Non-pigmented ciliary epithelial cell (primary cell): ENCODE measurements at regions not wholly inside any gene's neighbourhood (a gene's known extent, or its start where the extent isn't known, plus 50 kb on each side); places are given as distances from the start of the nearest gene placed in this dataset.
"Not testable (repeated sequence)": the region's sequence is repeated elsewhere in the genome, so short reads cannot be mapped to it uniquely, and the experiment has no call there.

Experiments used
- DNase-seq: peaks from one replicate; pipeline ENCODE4 v3.0.0-alpha.2; 2010; ENCODE audit warnings: low read depth

DNA sequence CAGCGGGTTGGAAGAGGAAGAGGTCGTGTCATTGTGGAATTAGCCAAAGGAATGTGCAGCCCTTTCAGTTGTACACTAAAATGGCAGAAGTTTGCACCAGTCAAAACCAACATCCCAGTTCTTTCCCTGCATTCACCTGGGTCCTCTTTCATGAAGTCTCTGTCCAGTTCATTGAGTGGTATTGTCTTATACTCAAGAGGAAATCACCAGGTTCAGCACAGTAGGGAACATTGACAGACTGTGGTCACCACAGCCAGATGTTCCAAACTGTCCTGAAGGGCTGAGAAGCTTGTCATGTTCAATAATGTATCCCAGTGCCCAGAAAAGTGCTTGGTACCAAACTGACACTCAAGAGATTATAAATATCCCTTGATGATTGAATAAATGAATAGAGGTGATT is 131.6 kb downstream of the GLUL start:
- DNase-seq = no peak

DNA sequence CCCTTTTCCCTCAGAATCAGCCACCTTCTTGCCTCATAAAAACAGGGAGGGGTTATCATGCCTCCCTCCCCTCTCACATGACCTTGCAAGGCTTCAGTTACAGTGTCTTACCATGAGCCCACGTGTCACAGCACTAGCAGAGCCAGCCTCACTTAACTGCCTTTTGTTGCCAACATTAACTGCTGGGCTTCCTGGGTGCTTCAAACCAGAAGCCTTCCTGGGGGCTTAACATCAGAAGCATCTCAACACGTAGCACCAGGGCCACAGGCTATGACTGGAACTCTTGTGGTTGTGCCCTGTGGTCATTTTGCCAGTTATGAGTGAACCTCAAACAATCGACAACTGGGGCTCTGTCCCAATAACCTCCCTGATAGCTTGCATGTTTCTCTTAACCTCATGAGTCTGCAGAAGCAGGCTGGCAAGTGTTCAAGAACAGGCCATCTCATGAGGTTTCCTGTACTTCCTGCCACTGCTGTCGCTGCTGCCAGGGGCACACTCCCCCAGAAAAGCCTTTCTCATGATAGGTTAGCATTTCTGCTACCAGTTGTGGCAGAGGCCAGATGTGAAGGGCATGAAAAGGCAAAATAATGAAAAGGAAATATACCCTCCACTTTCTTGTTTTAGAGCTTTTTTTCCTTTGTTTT is 132.2 kb downstream of the GLUL start:
- DNase-seq = no peak

DNA sequence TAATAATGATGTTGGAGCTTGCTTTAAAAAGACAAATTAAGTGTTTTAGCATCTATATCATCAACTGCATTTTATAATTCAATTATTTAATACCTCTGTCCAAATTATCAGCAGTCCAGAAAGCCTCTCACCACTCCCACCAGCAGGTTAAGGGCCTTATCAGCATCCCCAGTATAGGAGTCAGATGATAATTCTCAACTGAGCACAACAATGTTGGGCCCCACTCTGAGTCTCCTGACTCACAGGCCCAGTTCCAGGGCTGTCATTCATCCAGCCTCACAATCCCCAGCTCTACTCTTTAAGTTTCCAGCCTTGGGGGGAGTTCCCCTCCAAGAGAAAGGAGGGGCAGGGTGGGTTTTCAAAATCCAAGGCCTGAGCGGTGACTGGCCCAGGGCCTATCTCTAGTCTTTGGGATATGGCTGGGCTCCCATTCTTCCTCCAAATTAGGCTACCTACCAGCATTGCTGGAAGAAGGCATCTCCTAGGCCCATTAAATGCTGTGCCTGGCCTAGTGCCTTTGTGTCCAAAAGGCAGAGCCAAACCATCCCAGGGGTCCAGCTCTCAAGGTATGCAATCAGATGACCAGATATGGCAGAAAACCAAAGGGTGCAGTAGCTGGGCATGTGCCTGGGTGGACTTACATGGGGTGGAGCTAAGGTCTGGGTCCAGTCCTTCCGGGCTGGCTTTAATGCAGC is 134.1 kb downstream of the GLUL start:
- DNase-seq = no peak

DNA sequence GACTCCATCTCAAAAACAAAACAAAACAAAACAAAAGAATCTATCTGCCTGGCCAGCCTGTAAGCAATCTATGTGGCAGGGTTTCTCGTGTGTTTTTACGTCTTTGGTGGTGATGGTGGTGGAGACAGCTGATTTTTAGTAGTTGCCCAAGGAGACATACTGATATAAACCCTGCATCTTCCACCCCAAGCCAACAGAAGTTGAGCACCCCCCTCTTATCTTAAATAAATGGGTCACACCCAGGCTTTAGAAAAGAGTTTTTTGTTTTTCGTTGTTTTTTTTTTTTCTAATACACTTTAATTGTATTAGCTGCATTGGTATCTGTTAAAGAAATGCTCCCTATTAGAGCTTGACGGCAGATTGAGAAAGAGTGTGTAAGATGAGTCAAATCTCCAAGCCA is 134.7 kb downstream of the GLUL start:
- DNase-seq = no peak

DNA sequence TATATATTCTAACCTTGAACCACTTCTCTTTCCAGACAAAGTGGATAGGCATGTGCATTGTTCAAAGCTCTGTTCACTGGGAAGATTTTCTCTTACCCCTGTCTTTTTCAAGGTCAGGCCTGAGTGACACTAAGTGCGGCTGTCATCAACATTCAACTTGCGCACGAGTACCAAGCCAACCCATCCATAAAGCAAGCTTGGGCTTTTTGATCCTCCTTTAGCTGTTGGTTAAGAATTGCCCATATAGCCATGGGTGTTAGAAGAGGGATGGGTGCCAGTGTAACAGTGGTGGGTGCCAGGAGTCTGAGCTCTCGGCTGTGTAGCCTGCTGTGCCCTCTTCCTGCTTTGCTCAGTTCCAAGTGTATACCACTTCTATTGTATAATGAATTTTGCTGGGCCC is 136.1 kb downstream of the GLUL start:
- DNase-seq = no peak

DNA sequence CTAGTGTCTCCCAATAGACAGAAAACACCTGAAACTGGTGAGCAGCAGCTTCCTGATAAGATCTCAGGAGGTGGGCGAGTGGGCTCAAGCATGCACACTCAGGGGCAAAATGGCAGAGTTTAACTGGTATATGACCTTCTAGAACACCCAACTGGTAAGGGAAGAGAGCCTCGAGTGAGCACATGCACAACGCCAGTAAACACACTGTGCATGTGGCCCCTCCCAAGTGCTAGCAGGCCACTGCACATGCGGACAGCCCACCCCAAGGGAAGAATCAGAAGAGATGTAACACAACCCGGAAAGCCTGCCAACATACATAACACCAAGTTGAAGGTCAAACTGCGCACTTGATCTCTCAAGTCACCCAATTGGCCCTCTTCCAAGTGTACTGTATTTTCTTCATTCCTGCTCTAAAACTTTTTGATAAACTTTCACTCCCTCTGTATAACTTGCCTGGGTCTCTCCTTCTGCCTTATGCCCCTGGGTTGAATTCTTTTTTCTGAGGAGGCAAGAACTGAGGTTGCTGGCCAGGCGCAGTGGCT is 138.2 kb downstream of the GLUL start:
- DNase-seq = no peak

DNA sequence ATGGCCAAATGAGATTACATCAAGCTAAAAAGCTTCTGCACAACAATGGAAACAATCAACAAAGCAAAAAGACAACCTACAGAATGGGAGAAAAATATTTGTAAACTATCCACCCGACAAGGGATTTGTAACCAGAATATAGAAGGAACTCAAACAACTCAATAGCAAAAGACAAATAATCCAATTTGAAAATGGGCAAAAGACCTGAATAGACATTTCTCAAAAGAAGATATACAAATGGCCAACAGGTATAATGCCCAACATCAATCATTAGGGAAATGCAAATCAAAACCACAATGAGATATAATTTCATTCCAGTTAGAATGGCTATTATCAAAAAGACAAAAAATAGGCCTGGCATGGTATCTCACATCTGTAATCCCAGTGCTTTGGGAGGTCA is 140.0 kb downstream of the GLUL start:
- no peak for DNase-seq

DNA sequence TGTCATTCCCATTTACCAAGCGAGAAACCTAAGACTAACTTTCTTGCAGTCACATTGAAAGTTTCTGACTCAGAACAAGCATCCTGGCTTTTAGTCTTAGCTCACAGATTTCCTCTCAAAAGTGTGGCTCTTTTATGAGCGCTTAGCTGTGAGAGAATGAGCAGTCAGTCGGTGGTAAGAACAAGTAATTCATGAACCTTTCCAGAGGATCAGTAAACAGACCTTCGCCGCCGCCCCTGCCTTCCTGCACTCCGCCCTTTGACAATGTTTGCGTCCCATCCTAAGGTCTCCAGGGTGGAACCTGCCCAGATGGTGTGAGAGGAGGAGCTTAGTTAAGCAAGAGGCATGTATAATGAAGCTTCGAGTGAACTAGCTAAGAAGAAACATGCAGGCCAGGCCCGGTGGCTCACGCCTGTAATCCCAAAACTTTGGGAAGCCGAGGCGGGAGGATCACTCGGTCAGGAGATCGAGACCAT is 142.4 kb downstream of the GLUL start:
- no peak for DNase-seq

DNA sequence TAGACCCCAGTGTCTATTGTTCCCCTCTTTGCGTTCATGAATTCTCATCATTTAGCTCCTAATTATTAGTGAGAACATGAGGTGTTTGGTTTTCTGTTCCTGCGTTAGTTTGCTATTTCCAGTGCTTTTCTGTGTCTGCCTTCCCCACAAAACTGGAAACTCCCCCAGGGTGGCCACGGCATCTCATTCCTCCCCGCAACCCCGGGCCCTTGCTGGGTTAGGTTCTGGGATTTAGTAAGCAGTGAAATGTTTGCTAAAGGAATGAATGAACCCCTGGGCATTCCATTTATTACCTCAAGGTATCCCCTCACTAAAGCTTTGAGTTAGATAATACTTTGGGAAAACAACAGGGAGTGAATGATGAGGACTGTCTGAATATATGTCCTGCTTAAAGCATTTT is 142.9 kb downstream of the GLUL start:
- no peak for DNase-seq

DNA sequence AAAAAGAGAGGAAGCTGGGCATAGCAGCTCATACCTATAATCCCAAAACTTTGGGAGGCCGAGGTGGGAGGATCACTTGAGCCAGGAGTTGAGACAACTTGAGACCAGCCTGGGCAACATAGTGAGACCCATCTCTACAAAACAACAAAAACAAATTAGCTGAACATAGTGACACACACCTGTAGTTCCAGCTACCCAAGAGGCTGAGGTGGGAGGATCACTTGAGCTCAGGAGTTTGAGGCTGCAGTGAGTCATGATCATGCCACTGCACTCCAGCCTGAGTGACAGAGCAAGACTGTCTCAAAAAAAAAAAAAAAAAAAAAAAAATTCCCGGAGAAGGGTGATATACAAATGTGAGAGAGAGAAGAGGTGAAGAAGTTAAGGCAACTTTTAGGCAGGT is 143.8 kb downstream of the GLUL start:
- not testable (repeated sequence) for DNase-seq

DNA sequence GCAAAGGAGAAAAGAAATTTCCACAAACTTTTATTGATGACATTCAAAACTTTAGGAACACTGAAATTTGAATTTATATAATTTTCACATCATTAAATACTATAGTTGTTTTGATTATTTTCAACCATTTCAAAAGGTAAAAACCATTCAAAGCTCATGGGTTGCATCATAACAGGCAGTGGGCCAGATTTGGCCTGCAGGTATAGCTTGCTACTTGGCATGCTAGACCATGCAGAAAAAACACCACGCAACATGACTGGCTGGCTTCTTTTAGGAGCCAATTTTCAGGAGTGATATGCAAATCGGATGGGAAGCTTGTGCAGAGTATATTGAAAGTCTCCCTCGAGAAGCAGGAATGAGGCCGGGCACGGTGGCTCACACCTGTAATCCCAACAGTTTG is 144.8 kb downstream of the GLUL start:
- DNase-seq = no peak

DNA sequence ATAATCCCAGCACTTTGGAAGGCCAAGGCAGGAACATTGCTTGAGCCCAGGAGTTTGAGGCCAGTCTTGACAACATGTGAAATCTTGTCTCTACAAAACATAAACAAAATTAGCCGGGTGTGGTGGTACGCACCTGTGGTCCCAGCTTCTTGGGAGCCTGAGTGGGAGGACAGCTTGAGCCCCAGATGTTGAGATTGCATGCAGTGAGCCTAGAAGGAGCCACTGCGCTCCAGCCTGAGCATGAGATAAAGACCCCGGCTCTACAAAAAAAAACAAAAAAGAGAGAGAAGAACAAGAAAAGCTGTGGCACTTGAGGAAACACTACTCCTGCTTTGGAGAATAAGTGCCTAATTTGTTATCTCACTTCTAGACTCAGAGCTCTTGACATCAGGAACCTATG is 146.6 kb downstream of the GLUL start:
- no peak for DNase-seq

DNA sequence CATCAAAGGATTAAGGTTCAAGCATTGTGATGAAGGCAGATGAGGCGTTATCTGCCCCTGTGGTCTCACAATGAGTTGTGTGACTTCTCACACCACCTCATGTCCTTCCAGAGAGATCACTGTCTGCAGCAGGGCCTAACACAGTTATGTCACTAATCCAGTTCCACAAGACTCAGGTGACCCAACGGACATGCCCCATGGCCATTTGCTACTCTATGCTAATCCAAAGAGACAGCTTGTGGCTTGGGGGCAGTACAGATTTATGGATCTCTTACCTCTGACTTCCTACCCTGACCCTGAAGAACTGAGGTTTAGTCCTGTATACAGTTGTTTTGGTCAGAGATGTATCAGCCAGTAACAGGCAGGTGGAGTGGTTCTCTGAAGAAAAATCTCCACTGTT is 147.1 kb downstream of the GLUL start:
- DNase-seq = no peak

DNA sequence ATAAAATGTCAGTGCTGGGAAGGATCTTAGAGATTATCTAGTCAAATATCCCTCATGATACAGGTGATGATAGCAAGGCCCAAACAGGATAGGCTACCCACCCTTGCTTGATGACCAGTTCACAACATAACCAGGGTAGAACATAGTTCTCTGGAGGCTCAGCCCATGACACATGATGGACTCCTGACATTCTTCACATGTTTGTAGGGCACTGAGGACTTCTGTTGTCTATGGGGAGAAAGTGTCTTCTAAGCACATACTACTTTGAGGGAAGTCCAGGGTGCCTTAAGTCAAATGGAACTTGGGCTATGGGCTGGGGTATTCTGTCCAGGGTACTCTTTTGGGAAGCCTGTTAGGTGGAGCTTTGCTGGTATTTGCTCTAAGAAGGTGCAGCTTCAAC is 148.9 kb downstream of the GLUL start:
- DNase-seq = no peak

DNA sequence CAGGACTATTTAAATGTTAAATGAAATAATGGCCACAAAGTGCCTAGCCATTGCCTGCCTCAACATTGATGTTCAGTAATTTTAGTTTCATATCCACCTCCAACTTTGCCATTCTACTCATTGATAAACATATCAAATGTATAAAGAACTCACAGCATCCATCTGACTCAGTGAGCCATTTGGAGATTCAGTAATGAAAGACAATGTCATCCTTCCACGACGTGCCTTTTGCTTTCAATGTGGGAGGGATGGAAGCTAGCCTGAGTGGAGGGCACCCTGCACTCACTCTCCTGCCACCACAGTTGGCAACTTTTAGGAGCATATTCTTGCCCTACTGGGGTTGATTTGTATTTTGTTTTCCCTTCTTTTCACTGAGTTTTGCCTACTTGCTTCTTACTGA is 151.5 kb downstream of the GLUL start:
- DNase-seq = no peak

DNA sequence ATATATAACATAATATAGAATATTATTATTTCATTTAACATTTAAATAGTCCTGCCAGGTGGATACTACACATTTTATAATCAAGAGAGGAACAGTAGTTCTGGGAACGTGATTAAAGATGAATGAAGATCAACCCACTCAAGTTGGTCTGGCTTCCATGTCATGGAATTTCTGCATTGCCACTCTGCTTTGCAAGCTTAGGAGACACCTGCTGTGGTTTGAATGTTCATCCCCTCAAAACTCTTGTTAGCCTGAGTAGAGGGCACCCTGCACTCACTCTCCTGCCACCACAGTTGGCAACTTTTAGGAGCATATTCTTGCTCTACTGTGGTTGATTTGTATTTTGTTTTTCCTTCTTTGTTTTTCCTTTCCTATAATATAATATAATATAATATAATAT is 153.2 kb downstream of the GLUL start:
- DNase-seq = no peak

DNA sequence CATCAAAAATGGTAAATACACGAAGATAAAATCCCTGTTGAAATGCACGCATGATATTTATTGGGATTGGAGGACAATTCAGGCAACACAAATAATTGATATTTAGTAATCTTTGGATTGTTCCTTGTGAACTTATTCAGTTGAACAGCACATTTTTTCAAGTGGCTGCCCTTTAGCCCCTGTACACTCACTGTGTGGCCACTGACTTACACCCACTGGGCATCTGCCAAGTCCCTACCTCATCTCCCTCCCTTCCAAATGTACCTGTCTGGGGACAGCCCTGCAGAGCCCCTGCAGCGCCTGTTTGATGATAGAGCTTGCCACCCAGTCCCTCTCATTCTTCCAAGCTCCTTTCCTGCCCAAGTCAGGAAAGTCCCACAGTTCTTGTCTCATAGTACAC is 154.3 kb downstream of the GLUL start:
- no peak for DNase-seq

DNA sequence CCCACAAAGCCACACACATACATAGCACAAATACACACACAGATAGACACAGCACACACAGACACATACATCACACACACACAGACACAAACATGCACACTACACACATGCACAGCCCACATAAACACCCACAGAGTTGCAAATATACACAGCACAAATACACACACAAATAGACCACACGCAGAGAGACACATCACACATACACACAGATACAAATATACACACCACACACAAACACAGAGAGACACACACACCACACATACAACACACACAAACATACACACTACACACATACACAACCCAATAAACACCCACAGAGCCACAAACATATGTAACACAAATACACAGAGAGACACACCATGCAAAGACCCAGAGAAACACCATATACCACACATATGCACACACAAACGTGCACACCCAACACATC is 154.9 kb downstream of the GLUL start:
- no peak for DNase-seq

DNA sequence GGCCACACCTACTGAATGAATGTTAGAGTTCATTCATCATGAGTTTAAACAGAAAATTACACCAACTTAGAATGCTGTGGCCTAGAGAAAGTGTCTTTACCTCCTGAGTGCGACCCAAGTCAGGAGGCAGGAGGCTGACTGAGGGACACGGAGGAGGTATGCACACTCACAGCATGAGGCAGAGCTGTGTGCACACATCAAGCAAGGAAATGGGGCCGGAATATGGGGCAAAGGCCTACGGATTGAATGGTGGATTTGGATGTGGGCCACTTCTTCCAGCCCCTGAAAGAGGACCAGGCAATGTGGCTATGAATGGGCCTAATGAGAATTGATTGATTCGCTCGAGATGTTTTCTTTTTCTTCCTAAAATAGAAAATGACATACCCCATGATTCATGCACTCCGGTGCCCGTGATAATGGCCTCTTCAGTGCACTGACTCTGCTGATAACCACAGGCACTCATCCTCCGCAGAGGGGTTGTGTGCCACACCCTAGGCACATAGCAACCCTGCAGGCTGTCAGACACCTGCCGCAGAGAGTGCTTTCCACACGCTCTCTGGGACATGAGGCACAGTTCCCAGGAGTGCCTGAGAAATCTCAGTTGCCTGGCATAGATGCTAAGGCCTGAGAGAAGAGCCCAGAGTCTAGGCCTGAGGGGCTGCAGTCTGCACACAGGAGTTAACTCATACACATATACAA is 155.5 kb downstream of the GLUL start:
- no peak for DNase-seq

DNA sequence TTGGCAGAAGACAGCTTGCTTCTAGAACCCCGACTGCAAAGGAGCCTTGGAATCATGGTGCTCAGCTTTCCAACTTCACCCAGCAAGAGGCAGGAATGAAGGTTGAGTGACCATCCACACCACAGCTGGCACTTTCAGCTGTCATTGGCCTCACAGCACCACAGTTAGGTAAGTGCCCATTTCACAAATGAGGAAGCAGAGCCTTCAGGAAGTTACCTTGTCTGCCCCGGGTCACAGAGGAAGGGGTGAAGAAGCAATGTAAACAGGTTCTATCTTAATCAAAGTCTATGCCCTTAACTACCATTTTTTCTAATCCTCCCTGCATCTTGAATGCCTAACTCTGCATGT is 156.0 kb downstream of the GLUL start:
- DNase-seq = no peak

DNA sequence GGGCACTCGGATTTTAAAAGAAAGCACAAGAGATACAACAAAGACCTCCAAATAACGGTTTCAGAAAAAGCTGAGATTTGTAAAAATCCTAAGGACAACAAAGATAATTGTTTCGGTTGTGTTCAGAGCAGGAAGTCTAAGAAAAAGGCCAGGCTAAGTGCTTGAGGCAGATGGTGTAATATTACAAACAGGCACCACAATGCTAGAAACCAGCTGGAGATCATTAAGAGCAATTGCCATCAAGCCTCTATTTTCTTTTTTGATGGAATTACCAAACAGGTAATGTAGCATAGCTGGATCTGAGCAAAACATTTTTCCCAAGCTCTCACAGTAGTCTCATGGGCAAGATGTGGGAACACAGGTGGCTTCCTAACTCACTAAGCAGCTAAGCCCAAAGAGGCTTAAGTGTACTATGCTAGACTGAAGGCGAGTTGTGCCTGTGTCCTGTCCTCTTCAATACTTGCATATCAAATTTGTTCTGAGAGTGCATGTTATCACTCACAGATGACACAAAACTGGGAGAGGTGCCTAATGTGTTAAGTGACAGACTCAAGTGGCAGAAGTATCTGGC is 161.6 kb downstream of the GLUL start:
- no peak for DNase-seq

DNA sequence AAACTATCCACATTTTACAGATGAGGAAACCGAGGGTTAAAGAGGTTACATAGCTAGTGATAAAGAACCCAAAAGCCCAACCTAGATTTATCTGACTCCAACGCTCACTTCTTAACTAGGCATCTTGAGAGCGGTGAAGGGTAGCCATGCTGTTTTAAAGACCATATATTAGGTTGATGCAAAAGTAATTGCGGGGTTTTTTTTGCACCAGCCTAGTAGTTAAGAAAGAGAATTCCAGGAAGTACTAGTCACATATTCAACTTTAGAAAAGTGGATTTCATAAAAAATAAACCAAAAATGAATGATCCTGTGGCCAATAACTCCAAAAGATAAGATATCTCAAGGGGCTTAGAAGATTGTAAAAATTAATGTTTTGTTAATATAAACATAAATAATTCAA is 162.1 kb downstream of the GLUL start:
- DNase-seq = no peak
